NCI-H146 treated with DMSO at 0.1 percent for 48 hours (cell line): ENCODE measurements at regions not wholly inside any gene's neighbourhood (a gene's known extent, or its start where the extent isn't known, plus 50 kb on each side); places are given as distances from the start of the nearest gene placed in this dataset.
"Not testable (repeated sequence)": the region's sequence is repeated elsewhere in the genome, so short reads cannot be mapped to it uniquely, and the experiment has no call there.

Experiments
- DNase-seq: peaks from one replicate; lab custom pipeline; 2025; ENCODE audit not compliant: unreplicated experiment; lab: John Stamatoyannopoulos, UW

DNA sequence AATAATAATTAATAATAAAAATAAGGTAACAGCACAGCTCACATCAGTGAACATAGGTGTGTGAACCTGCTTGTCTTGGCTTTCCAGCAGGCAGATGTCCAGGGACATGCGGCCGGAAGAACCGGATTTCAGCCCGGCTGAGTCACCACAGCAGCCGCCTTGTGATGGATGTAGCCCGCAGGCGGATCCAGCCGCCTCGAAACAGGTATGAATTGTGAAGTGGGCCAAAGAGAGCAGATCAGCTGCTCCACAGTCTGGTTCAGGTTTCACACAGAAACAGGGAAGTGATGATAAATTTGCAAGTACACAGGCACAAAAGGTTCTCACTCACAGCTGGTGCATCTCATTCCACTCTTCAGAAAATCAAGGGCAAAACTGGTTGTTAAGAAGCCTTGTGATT, 55.1 kb downstream of the ID4 start:
- DNase-seq = no peak

DNA sequence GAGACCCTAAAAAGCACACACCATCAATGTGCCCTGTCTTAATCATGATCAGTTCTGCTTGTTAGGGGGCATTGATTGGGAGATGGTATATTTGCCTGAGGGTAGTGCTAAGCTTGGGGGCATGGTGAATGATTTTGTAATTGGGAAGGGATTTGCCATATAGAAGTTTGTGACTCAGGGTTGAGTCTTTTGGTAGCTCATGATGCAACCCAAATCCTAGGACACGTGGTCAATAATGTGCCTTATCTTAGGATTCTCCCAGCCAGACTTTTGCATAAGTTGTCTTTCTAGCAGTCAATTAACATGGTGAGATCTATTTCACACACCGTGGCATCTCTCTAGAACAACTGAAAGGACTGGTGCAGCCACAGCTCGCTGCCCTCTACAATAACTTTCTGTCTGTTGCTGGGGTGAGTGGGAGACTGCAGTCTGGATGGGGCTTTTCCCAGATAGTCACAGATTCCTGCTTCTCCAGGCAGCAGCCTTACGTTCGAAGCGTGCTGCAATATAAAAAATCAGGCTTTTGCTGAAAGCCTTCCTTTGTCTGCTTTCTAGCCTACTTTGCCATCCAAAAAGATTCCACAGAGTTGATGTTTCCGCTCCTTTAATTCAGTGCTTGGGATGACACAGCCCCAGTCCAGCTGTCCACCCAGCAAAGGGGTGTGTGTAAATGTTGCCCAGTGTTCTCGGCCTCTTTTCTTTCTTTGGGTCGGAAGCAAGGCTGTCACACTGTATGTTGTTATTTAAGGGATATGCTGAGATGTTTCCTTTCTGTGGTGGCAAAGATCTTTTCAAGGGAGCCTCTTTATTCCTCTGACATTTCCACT, 58.9 kb downstream of the ID4 start:
- no peak for DNase-seq

DNA sequence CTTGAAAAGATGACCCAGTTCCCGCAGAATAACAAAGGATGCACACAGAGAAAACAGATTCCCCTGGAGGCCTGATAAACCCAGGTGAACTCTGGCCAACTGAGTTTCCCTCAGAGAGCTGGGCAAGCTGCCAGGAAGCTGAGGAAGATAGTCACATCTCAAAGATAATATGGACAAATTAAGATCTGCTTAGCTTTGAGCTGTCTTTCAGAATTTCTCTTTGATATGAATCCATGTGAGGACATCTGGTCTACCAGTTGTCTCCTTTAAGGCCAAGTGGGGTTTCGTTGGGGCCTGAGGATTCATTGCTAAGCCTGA, 59.5 kb downstream of the ID4 start:
- DNase-seq = peak; percentile 57

DNA sequence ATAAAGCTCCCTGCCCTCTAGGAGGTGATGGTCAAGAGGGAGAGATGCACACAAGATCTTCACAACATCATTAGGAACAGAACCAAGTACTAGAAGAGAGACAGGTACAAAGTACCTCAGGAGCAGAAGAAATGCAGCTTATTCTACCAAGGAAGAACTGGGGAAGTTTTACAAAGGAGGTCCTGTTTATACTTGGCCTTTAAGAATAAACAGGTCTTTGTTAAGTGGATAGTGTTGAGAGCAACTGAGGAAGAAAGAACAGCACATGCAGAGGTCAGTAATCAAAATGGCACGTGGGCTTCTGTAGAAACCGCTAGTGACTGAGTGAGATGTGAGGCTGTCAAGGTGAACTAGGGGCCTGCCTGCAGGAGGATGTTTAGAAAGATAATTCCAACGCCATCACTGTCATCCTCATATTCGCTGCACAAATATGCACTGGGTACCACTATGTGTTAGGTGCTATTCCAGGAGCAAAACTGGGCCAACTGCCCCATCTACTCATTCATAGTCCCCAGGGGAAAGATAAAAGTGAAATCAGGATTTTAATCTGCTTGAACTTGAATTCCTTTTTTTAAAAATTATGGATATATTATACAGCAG, 61.1 kb downstream of the ID4 start:
- DNase-seq = no peak

- no peak for DNase-seq
These were observed 65.0 kb downstream of the ID4 start for GRCh38 chr6:19902201-19902600.

DNA sequence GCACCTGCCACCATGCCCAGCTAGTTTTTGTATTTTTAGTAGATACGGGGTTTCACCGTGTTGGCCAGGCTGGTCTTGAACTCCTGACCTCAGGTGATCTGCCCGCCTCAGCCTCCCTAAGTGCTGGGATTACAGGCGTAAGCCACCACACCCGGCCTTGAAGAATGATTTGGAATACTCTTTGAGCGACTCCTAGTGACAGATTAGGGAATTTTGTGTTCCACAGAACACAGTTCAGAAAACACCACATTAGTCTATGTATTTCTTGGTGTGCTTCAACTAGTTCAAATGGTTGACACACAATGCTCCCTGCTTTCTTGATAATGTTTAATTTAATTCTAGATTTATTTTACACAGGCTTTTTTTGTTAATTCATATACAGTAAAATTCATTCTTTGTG, 67.2 kb downstream of the ID4 start:
- DNase-seq = not testable (repeated sequence)

- DNase-seq = no peak
These were observed 68.4 kb downstream of the ID4 start for GRCh38 chr6:19905584-19905983.

GRCh38 chr6:19906171-19906570, 69.0 kb downstream of the ID4 start:
- DNase-seq = no peak

- no peak for DNase-seq
These were observed 74.1 kb downstream of the ID4 start for GRCh38 chr6:19911223-19911622.

DNA sequence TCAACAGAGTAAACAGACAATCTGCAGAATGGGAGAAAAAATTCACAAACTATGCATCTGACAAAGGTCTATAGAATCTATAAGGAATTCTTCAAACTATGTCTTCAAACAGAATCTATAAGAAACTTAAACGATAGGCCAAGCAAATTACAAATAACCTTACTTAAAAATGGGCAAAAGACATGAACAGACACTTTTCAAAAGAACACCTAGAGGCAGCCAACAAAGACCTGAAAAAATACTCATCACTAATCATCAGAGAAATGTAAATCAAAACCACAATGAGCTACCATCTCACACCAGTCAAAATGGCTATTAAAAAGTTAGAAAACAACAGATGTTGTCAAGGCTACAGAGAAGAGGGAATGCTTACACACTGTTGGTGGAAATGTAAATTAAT, 81.3 kb downstream of the ID4 start:
- no peak for DNase-seq

GRCh38 chr6:19921786-19922185, 84.6 kb downstream of the ID4 start:
- DNase-seq = no peak

- no peak for DNase-seq
These were observed 88.4 kb downstream of the ID4 start for GRCh38 chr6:19925533-19925932.

DNA sequence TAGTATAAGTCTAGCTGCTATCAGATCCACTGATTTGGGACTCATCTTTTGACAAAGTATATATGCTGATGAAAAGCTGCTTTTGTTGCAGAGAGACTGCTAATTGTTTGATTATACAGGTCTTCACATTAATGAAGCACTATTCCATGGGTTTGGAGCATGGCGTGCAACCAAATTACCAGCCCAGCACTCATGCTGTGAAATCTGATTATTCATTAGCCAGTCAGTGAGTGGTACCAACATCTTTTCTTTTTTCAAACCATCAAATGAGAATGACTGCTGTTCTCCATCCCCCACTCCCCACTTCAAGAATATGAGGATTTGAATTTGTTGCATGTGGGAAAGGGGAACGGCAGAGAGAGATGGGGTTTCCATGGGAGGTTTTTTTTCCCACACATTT, 91.3 kb downstream of the ID4 start:
- peak; percentile 28 for DNase-seq

- DNase-seq = no peak
These were observed 92.1 kb downstream of the ID4 start for GRCh38 chr6:19929312-19929711.

DNA sequence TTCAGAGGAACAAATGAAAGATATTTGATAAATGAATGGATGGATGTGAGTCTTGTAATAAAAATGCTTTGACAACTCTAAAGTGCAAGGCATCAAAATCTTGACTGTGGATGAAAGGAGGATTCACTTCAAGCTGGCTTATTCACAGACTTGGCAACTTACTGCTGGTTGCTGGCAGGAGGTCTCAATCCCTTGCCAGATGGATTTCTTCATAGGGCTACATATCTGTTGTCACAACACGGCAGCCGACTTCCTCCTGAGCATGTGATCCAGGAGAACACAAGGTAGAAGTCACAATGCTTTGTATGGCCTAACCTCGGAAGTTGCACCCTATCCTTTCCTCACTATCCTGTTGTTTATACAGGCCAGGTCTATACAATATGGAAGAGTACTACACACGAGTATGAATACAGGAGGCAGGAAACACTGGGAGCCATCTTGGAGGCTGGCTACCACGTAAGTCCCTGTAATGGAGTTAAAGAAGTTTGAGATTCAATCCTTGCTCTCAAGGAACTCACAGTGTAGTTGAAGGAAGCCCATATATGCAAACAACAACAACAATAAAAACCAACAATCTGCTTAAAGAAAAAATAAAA, 97.9 kb downstream of the ID4 start:
- DNase-seq = no peak

- DNase-seq = not testable (repeated sequence)
These were observed 102.2 kb downstream of the ID4 start for GRCh38 chr6:19939321-19939720.

DNA sequence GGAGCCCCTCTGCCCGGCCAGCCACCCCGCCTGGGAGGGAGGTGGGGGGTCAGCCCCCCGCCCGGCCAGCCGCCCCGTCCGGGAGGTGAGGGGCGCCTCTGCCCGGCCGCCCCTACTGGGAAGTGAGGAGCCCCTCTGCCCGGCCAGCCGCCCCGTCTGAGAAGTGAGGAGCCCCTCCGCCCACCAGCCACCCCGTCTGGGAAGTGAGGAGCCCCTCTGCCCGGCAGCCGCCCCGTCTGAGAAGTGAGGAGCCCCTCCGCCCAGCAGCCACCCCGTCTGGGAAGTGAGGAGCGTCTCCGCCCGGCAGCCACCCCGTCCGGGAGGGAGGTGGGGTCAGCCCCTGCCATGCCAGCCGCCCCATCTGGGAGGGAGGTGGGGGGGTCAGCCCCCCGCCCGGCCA, 102.8 kb downstream of the ID4 start:
- DNase-seq = not testable (repeated sequence)

DNA sequence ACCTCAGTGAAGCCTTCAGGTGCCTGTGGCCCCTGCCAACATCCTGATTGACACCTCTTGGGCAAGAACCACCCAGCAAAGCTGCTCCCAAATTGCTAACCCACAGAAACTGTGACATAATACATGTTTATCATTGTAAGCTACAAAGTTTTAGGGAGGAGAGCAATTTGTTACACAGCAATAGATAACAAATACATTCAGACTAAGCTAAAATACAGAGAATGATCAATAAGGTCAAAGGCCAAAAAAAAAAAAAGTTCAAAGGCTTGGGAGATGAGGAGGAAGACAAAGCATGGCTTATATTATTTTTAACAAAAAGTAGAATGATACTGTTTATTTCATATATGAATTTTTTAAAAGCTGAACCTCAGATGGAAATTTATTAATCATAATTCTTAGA, 105.9 kb downstream of the ID4 start:
- no peak for DNase-seq

- DNase-seq = no peak
These were observed 108.7 kb downstream of the ID4 start for GRCh38 chr6:19945843-19946358.

DNA sequence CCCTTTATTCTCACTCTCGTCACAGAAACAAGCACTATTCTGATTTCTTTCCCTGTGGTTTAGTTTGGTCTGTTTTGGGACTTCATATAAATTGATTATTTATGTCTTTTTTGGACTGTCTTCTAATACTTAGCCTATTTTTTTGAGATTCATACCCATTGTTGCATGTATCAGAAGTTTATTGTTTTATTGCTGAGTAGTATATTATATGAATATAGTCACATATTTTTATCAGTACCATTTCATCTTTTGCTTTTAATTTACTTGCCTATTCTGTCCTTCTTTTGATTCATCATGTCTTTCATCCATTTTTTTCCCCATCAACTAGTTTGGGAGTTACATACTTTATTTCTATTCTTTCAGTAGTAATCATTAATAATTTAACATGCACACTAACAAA, 112.0 kb downstream of the ID4 start:
- no peak for DNase-seq

GRCh38 chr6:19964115-19964514, 126.9 kb downstream of the ID4 start:
- no peak for DNase-seq

DNA sequence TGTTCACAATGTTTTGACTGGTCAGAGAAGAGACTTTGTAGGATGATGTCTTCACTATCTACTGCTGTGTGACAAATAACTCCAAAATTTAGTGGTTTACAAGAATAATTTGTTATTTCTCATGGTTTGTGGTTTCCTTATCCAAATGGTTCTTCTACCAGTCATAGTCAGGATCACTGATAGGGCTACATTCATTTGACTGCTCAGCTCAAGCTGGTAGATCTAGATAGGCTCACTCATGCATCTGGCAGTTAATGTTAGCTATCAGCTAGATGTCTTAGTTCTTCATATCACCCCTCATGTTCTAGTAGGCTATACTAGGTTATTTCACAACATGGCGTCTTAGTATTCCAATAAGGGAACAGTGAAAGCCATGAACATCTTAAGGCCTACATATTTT, 131.0 kb downstream of the ID4 start:
- no peak for DNase-seq
